ENCODE measurements at regions not wholly inside any gene's neighbourhood (a gene's known extent, or its start where the extent isn't known, plus 50 kb on each side); places are given as distances from the start of the nearest gene placed in this dataset.

- Histone ChIP-seq H3K4me2 (ENCODE audit: low read depth, low read length) (no peak overlapping the region), H4K20me1 (ENCODE audit: insufficient read depth, low read length) (no peaks in the 10 kb centered on the region), H3K4me3 (ENCODE audit: insufficient read depth, low read depth, low read length) (no peak overlapping the region), H2BK5ac (ENCODE audit: low read depth, low read length, poor library complexity, severe bottlenecking) (no peak overlapping the region), H3K4me1 (ENCODE audit: control insufficient read depth, insufficient read depth, low read length) (no peaks in the 10 kb centered on the region), H3K27ac (ENCODE audit: insufficient read depth, low read length) (no peak overlapping the region), H3K56ac (ENCODE audit: extremely low read depth, insufficient read depth, low read length) (no peak overlapping the region), H3K14ac (replicated peaks; ENCODE audit: low read depth, low read length) (no peak overlapping the region), H2AK5ac (ENCODE audit: low read depth, low read length) (no peak overlapping the region), H2BK20ac (ENCODE audit: low read depth, low read length) (no peak overlapping the region), H3K18ac (ENCODE audit: low read depth, low read length) (no peak overlapping the region), H3K27me3 (ENCODE audit: control insufficient read depth, insufficient read depth, low read length) (no peaks in the 10 kb centered on the region), H2AK9ac (replicated peaks; ENCODE audit: low read depth, low read length, poor library complexity) (no peak overlapping the region), H3K79me1 (ENCODE audit: low read depth in 1 of 2, low read length in 2 of 2) (no peaks in the 10 kb centered on the region), H3K9me1 (ENCODE audit: insufficient read depth, low read length) (no peaks in the 10 kb centered on the region), H2AFZ (replicated peaks; ENCODE audit: low read length, poor library complexity) (no peak overlapping the region), H3K9me3 (ENCODE audit: control insufficient read depth, insufficient read depth, low read length) (peaks cover 4% of the 10 kb centered on the region), H2BK120ac (ENCODE audit: low read depth, low read length) (no peak overlapping the region), H4K91ac (ENCODE audit: insufficient read depth, low read depth, low read length) (no peak overlapping the region), H4K8ac (ENCODE audit: low read depth in 2 of 2, low read length in 2 of 2) (no peak overlapping the region), H3K36me3 (ENCODE audit: control insufficient read depth, insufficient read depth, low read length) (no peaks in the 10 kb centered on the region), H3K9ac (ENCODE audit: low read depth, low read length) (no peak overlapping the region), H3K23ac (ENCODE audit: low read depth, low read length) (no peak overlapping the region), H3K4ac (ENCODE audit: low read depth, low read length) (no peak overlapping the region), H4K5ac (ENCODE audit: low read depth, low read length) (no peak overlapping the region), H2BK15ac (ENCODE audit: low read depth, low read length) (no peak overlapping the region)
- in situ Hi-C loops (cut with MboI; ENCODE audit: low sequenced_read_pairs) (no loop called here), intact Hi-C loops (cut with micrococcal nuclease) (no loop called here), dilution Hi-C loops (cut with HindIII; ENCODE audit: low sequenced_read_pairs, unreplicated experiment) (no loop called here)
- WGBS, 2 experiments (ENCODE audit: extremely low coverage in 2 of 2, insufficient read length in 1 of 2) = no CpG with 5 or more reads among the region's 8 CpGs
- no peak for TF ChIP-seq RAD21 (IDR thresholded peaks at IDR 0.05; ENCODE audit: low read length)
- no peak for TF ChIP-seq MAFK (IDR thresholded peaks at IDR 0.05; ENCODE audit: low read depth, low read length)
- TF ChIP-seq SMC3 (IDR thresholded peaks at IDR 0.05; ENCODE audit: low read depth, low read length) = no peak
- TF ChIP-seq BHLHE40 (IDR thresholded peaks at IDR 0.05; ENCODE audit: low read depth, low read length) = no peak
- TF ChIP-seq MXI1 (IDR thresholded peaks at IDR 0.05; ENCODE audit: borderline replicate concordance, low read depth, low read length) = no peak
- TF ChIP-seq POLR2A (IDR thresholded peaks at IDR 0.05; ENCODE audit: low read depth, low read length) = no peak
- no peak for TF ChIP-seq CTCF (conservative IDR thresholded peaks at IDR 0.05; ENCODE audit: low read depth, low read length)
- TF ChIP-seq CEBPB (IDR thresholded peaks at IDR 0.05; ENCODE audit: low read depth, low read length) = no peak
- TF ChIP-seq RFX5 (IDR thresholded peaks at IDR 0.05; ENCODE audit: low read depth, low read length) = no peak
- no peak for TF ChIP-seq RCOR1 (IDR thresholded peaks at IDR 0.05; ENCODE audit: insufficient replicate concordance, low read length)
- TF ChIP-seq NFE2L2 (IDR thresholded peaks at IDR 0.05; ENCODE audit: low read depth, low read length) = no peak
- no peak for TF ChIP-seq MAZ (IDR thresholded peaks at IDR 0.05; ENCODE audit: borderline replicate concordance, low read depth, low read length)
- no peak for TF ChIP-seq FOS (IDR thresholded peaks at IDR 0.05; ENCODE audit: low read depth, low read length)
- no peak for TF ChIP-seq CHD1 (IDR thresholded peaks at IDR 0.05; ENCODE audit: low read depth, low read length)
- no peak for TF ChIP-seq ELK1 (IDR thresholded peaks at IDR 0.05; ENCODE audit: borderline replicate concordance, low read depth, low read length)
- TF ChIP-seq USF2 (IDR thresholded peaks at IDR 0.05; ENCODE audit: low read depth, low read length) = no peak
- no TSS peak for BruUV-seq (replicated peaks)
- no peak for ATAC-seq (ENCODE audit: low read depth)
- POLR2A ChIA-PET (ENCODE audit: unreplicated experiment) = no interaction called here
- CTCF ChIA-PET = no interaction called here
- no peak for DNase-seq
Measured at GRCh38 chr6:164856138-164856537, 453.3 kb downstream of the C6orf118 start.

Measured in IMR-90 (cell line).